AG09319 (cell line): ENCODE measurements at regions not wholly inside any gene's neighbourhood (a gene's known extent, or its start where the extent isn't known, plus 50 kb on each side); places are given as distances from the start of the nearest gene placed in this dataset.

Experiments
- DNase-seq: peaks from one replicate; pipeline ENCODE4 v3.0.0-alpha.2; 2010; ENCODE audit warnings: low read depth; ENCODE audit errors: extremely low read depth
- TF ChIP-seq, protein P1 (sequence below): IDR thresholded peaks from 2 replicates; pipeline ENCODE4 v1.5.1; 2011; ENCODE audit warnings: low read depth, mild to moderate bottlenecking, inconsistent platforms, low read length, moderate library complexity

DNA sequence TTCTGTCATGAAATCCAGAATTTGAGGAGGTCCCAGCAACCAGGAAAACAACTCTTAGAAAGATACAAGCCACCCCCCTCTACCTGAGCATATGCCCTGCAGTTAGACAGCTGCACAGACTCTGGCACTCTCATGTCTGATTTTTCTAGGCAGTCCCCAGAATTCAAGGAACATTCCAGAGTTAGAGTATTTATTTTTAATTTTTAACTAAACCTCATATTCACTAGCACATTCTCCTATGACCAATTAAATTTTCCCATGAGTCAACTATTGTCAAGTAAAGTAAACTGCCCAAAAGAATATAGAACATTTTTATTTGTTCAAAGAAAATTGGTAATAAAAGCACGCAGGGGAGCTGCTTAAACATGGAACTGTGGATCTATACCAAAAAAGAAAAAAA, 490.5 kb upstream of the SEMA6A start:
- no peak for DNase-seq
- TF ChIP-seq, protein P1, sequence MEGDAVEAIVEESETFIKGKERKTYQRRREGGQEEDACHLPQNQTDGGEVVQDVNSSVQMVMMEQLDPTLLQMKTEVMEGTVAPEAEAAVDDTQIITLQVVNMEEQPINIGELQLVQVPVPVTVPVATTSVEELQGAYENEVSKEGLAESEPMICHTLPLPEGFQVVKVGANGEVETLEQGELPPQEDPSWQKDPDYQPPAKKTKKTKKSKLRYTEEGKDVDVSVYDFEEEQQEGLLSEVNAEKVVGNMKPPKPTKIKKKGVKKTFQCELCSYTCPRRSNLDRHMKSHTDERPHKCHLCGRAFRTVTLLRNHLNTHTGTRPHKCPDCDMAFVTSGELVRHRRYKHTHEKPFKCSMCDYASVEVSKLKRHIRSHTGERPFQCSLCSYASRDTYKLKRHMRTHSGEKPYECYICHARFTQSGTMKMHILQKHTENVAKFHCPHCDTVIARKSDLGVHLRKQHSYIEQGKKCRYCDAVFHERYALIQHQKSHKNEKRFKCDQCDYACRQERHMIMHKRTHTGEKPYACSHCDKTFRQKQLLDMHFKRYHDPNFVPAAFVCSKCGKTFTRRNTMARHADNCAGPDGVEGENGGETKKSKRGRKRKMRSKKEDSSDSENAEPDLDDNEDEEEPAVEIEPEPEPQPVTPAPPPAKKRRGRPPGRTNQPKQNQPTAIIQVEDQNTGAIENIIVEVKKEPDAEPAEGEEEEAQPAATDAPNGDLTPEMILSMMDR: no peak

DNA sequence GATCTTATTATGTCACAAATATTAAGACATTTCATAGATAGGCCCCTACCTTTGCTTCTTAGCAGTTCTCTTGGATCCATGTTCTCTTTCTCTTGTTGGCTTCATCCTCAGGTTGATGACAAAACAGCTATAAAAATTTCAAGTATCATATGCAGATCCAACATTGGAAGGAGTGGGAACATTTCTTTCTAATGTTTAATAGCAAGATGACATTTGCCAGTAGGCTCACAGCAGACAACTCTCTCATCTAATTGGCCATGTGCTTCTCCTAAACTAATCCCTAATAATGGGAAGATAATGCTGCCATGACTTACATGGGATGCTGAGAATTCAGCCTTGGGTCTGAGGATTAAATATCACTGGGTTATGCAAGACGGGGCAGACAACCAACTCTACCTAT, 485.5 kb upstream of the SEMA6A start:
- TF ChIP-seq, protein P1: no peak

DNA sequence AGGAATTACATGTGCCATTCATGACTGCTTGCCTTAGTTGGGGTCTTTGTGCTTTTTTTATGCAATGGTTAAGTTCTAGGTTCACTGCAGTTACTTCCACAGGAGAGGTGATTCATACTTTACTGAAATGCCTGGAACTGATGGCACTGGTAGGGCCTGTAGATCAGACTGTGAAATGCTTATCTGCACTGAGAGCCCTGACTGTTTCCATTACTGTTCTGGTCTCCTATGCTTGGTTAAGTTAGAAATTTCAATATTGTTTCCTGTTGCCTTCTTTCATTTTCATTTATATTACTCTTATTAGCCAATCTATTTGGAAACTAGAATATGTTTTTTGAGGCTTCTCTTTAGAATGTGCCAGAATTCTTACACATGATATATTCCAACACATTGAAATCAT, 484.1 kb upstream of the SEMA6A start:
- DNase-seq: no peak
- TF ChIP-seq, protein P1: no peak

More for the DNA sequence above, 485.5 kb upstream of the SEMA6A start:
- no peak for DNase-seq

DNA sequence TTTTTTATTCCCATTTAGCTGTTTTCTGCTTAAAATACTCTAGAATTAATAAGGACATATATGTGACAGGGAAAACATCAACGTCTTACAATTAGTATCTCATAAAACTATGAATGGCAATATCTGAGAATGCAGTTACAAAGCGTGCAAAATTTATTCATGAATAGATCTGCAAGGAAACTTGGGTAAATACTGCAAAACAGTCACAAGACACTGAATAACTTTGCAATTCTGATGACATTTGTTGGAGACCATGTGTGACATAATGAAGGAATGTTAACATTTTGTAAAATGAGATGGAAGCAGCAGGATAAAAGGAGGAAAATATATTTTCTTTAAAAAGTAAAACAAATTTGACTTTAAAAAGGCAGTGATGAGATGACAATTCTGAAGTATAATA, 480.9 kb upstream of the SEMA6A start:
- no peak for DNase-seq
- TF ChIP-seq, protein P1: no peak

DNA sequence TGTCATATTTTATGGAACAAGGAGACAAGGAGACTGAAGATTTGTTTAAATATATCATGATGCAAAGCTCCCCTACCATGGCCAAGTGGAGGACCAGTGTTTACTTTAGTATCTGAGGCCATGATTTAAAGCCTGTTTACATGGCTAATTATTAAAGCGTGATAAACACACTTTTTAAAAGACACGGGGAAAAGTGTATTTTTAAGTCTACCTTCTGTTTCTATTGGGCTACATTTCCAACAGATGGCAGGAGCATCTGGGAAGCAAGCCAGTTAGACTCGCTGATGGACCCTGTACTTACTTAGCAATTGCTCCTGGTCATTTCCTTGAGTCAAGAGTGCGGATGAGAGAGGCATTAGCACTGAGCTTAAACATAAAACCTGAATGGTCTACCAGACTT, 480.3 kb upstream of the SEMA6A start:
- TF ChIP-seq, protein P1: no peak
- DNase-seq: no peak

DNA sequence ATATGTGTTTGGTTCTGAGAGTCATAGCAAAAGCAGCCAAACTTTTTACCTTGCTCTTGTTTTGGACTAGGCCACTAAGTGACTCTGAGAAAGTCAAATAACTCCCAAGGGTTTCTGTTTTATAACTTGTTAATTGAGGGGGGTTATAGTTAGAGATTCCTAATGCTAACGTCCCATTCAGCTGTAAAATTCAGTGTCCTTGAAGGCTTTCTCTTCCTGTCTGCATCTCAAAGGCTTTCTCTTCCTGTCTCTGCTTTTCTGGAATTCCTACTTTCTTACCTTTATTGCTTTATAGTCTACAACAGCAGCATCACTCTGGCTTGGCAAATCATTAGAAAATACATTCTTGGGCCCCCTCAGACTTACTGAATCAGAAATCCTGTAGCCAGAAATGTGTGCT, 479.5 kb upstream of the SEMA6A start:
- TF ChIP-seq, protein P1: no peak

DNA sequence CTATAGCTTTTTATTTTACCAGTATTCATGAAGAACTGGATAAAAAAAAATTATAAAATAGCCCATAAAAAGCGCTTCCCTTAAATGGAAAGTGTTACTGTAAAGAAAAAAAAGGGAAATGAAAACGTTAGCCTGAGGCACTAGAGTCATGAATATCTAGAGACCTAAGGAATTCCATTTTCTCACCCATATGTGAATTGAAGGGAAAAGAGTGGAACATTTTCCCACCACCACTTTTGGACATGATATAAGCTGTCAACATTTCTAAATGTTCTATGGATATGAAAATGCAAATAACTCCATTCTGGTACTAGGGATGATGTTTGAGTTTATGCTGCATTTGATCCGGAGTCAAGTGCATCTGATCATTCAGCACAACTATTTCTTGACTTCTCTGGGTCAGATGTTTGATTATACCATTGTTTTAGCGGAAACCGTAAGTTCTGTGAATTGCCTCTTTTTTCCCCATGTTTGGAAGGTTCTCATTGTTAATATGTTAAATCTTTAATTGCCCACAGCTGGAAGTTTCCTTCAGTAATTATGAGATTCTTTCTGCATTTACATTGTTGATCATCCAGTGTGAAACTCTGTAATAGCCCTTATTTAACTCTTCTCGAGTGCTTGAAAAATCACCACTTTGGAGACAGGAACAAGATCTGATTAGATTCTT, 467.4 kb upstream of the SEMA6A start:
- TF ChIP-seq, protein P1: no peak
- DNase-seq: no peak

More for the DNA sequence above, 479.5 kb upstream of the SEMA6A start:
- no peak for DNase-seq
